ENCODE measurements at regions not wholly inside any gene's neighbourhood (a gene's known extent, or its start where the extent isn't known, plus 50 kb on each side); places are given as distances from the start of the nearest gene placed in this dataset.

- Histone ChIP-seq H3K9ac (replicated peaks; ENCODE audit: extremely low read depth, insufficient read depth, low read length) (no peak overlapping the region), H3K9me1 (replicated peaks; ENCODE audit: control insufficient read depth, extremely low read depth, insufficient read depth, low read length) (no peaks in the 10 kb centered on the region), H2AFZ (ENCODE audit: low read depth, low read length) (no peak overlapping the region), H3K4me2 (ENCODE audit: insufficient read depth, low read length) (no peak overlapping the region), H3K79me2 (ENCODE audit: control insufficient read depth, insufficient read depth, low read length) (no peaks in the 10 kb centered on the region), H3K27ac (ENCODE audit: insufficient read depth, low read depth, low read length) (no peak overlapping the region), H3K9me3 (replicated peaks; ENCODE audit: control insufficient read depth, insufficient read depth, low read length) (no peaks in the 10 kb centered on the region), H3K27me3 (ENCODE audit: control insufficient read depth in 2 of 2, insufficient read depth in 2 of 2, low read length in 2 of 2) (no peaks in the 10 kb centered on the region), H3K4me1 (ENCODE audit: control insufficient read depth, extremely low read depth, insufficient read depth, low read length) (no peaks in the 10 kb centered on the region), H3K4me3 (replicated peaks in 1 of 3; ENCODE audit: insufficient read depth in 1 of 3, low read depth in 1 of 3, low read length in 3 of 3) (no peak overlapping the region), H4K20me1 (replicated peaks; ENCODE audit: control insufficient read depth, extremely low read depth, insufficient read depth, low read length) (no peaks in the 10 kb centered on the region), H3K36me3 (ENCODE audit: control insufficient read depth in 2 of 2, extremely low read depth in 1 of 2, insufficient read depth in 2 of 2, low read length in 2 of 2) (no peaks in the 10 kb centered on the region)
- FAIRE-seq (no peak), DNase-seq (ENCODE audit: low read depth, low spot score) (no peak)
- intact Hi-C loops (cut with micrococcal nuclease) (no loop called here), dilution Hi-C loops (cut with MboI; ENCODE audit: extremely low pct_ligation_motif_present, low sequenced_read_pairs) (no loop called here)
- no TSS peak for BruUV-seq (replicated peaks)
- TF ChIP-seq POLR2AphosphoS5 (IDR thresholded peaks at IDR 0.05; ENCODE audit: insufficient read depth, low read depth, low read length) (no peak), MAX (IDR thresholded peaks at IDR 0.05; ENCODE audit: insufficient read depth, insufficient read length) (no peak), GATA2 (IDR thresholded peaks at IDR 0.05; ENCODE audit: insufficient read depth, insufficient read length, low read depth, low read length) (no peak), CTCF (IDR thresholded peaks at IDR 0.05; ENCODE audit: extremely low read depth in 1 of 2, insufficient read depth in 1 of 2, low read depth in 1 of 2, low read length in 2 of 2) (no peak), JUN (IDR thresholded peaks at IDR 0.05; ENCODE audit: borderline replicate concordance, insufficient read depth, insufficient read length, low read depth) (no peak), POLR2A (IDR thresholded peaks at IDR 0.05; ENCODE audit: low read depth, low read length) (no peak), EZH2 (IDR thresholded peaks at IDR 0.05; ENCODE audit: borderline replicate concordance, low read depth, low read length, severe bottlenecking) (no peak), FOS (IDR thresholded peaks at IDR 0.05; ENCODE audit: borderline replicate concordance, insufficient read depth, low read length) (no peak)
- ChIA-PET POLR2A (no interaction called here), CTCF (interaction anchor here (1.1 kb wide), 1 partner anchor 25 kb away, joined by 3 read pairs; no protein-coding TSS in a partner anchor)
Measured at GRCh38 chr4:77453911-77454310, 151.7 kb upstream of the CXCL13 start.

Measured in endothelial cell of umbilical vein (primary cell).